ENCODE measurements at regions not wholly inside any gene's neighbourhood (a gene's known extent, or its start where the extent isn't known, plus 50 kb on each side); places are given as distances from the start of the nearest gene placed in this dataset.

- no peak overlapping the region for H3K56ac ChIP-seq (ENCODE audit: insufficient read length, low read depth, low read length)
- no peak overlapping the region for H2BK12ac ChIP-seq (ENCODE audit: insufficient read length, low read depth, low read length)
- no peak overlapping the region for H4K8ac ChIP-seq (replicated peaks; ENCODE audit: insufficient read length, low read depth, low read length)
- H3K14ac ChIP-seq (ENCODE audit: insufficient read depth, low read length): no peak overlapping the region; the same call in 1 of the 2 replicates
- H3K27ac ChIP-seq (ENCODE audit: insufficient read length, low read depth, low read length): no peak overlapping the region
- no peaks in the 10 kb centered on the region for H3K23me2 ChIP-seq (ENCODE audit: insufficient read length, low read depth, low read length, poor library complexity, severe bottlenecking)
- Mint-ChIP-seq H3K9me3 (peaks cover 29 to 30% of the 10 kb centered on the region in 2 experiments), H3K27me3 (ENCODE audit: low read depth) (peaks cover 31% of the 10 kb centered on the region), H3K27ac (peak overlapping the region in 2 of 3 experiments; percentile 31 to 73; a peak in 2 of 7 replicates), H3K36me3 (ENCODE audit: insufficient read depth in 1 of 3, low read depth in 3 of 3) (peaks cover 9 to 22% (median 16%) of the 10 kb centered on the region in 3 experiments), H3K4me3 (no peak overlapping the region), H3K4me1 (peaks cover 0 to 4% of the 10 kb centered on the region in 2 experiments; a peak in 2 of 4 replicates)
- H3K18ac ChIP-seq (ENCODE audit: insufficient read length, low read depth, low read length): no peak overlapping the region
- H4K20me1 ChIP-seq (ENCODE audit: control insufficient read depth, insufficient read depth, insufficient read length): no peaks in the 10 kb centered on the region
- no peaks in the 10 kb centered on the region for H3K9me3 ChIP-seq (ENCODE audit: control insufficient read depth, low read depth, low read length)
- H3K4ac ChIP-seq (ENCODE audit: low read depth, low read length): no peak overlapping the region
- no peak overlapping the region for H2BK120ac ChIP-seq (ENCODE audit: low read depth, low read length, poor library complexity, severe bottlenecking)
- H3K23ac ChIP-seq (ENCODE audit: insufficient read length, low read depth, low read length): no peak overlapping the region
- peak; percentile 69 for TF ChIP-seq CTCF (conservative IDR thresholded peaks at IDR 0.05)
- no peaks in the 10 kb centered on the region for H3K4me1 ChIP-seq (ENCODE audit: insufficient read depth, low read length)
- no peak overlapping the region for H4K91ac ChIP-seq (ENCODE audit: insufficient read length, low read depth, low read length)
- H2AK5ac ChIP-seq (ENCODE audit: insufficient read length, low read length): no peak overlapping the region
- no peaks in the 10 kb centered on the region for H3K79me2 ChIP-seq (ENCODE audit: insufficient read depth, low read length)
- H2BK15ac ChIP-seq (ENCODE audit: low read depth, low read length): no peak overlapping the region
- no peaks in the 10 kb centered on the region for H3K79me1 ChIP-seq (ENCODE audit: insufficient read depth, low read depth, low read length, poor library complexity, severe bottlenecking)
- DNase-seq: peak; percentile 57
- no peak overlapping the region for H2AFZ ChIP-seq (ENCODE audit: low read length)
- WGBS (ENCODE audit: extremely low coverage, insufficient read length, low lambda C conversion rate): no CpG with 5 or more reads among the region's 9 CpGs
- no peak overlapping the region for H4K5ac ChIP-seq (ENCODE audit: insufficient read length, low read depth, low read length)
- H2BK20ac ChIP-seq (ENCODE audit: low read depth, low read length, poor library complexity, severe bottlenecking): no peak overlapping the region
- no peaks in the 10 kb centered on the region for H3K27me3 ChIP-seq (ENCODE audit: insufficient read depth, low read length)
- no peak overlapping the region for H3K9ac ChIP-seq (ENCODE audit: extremely low read depth, insufficient read length, low read length)
- no peak overlapping the region for H3K4me2 ChIP-seq (ENCODE audit: insufficient read depth, insufficient read length, low read length)
- H3T11ph ChIP-seq (ENCODE audit: low read length): no peak overlapping the region
- H2BK5ac ChIP-seq (ENCODE audit: insufficient read length, low read length): no peak overlapping the region
These were observed 105.9 kb upstream of the C11orf58 start for GRCh38 chr11:16632295-16633200.

Measured in H9 (cell line).